ENCODE measurements at regions not wholly inside any gene's neighbourhood (a gene's known extent, or its start where the extent isn't known, plus 50 kb on each side); places are given as distances from the start of the nearest gene placed in this dataset.

DNA sequence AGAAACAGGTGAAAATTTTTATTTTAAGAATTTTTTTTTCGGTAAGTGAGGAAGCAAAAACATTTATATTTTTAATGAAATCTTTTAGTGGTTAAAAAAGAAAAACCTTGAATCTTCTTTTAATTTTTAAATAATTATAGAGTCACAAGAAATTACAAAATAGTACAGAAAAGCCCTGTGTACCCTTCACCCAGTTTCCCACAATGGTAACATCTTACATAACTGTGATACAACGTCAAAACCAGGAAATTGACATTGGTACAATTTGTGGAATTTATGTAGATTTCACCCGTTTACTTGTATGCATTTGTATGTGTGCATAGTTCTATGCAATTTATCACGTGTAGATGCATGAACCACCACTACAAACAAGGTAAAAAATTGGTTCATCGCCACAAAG lies 285.9 kb downstream of the MTX2 start:
- TF ChIP-seq, protein P1, sequence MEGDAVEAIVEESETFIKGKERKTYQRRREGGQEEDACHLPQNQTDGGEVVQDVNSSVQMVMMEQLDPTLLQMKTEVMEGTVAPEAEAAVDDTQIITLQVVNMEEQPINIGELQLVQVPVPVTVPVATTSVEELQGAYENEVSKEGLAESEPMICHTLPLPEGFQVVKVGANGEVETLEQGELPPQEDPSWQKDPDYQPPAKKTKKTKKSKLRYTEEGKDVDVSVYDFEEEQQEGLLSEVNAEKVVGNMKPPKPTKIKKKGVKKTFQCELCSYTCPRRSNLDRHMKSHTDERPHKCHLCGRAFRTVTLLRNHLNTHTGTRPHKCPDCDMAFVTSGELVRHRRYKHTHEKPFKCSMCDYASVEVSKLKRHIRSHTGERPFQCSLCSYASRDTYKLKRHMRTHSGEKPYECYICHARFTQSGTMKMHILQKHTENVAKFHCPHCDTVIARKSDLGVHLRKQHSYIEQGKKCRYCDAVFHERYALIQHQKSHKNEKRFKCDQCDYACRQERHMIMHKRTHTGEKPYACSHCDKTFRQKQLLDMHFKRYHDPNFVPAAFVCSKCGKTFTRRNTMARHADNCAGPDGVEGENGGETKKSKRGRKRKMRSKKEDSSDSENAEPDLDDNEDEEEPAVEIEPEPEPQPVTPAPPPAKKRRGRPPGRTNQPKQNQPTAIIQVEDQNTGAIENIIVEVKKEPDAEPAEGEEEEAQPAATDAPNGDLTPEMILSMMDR (IDR thresholded peaks at IDR 0.05): no peak
- no peak for TF ChIP-seq POLR2A (IDR thresholded peaks at IDR 0.05)
- TF ChIP-seq POLR2AphosphoS5 (IDR thresholded peaks at IDR 0.05): no peak

Data from stomach (tissue), 4 donors.